ENCODE measurements at regions not wholly inside any gene's neighbourhood (a gene's known extent, or its start where the extent isn't known, plus 50 kb on each side); places are given as distances from the start of the nearest gene placed in this dataset.

GRCh38 chr11:114986365-114986764 lies 308.0 kb downstream of the NXPE2 start:
- Histone ChIP-seq H2AFZ (ENCODE audit: low read length) (no peak overlapping the region), H3K4me1 (ENCODE audit: insufficient read depth, low read length) (no peaks in the 10 kb centered on the region), H3K4me2 (ENCODE audit: insufficient read depth, low read length) (no peak overlapping the region), H3K4me3 (ENCODE audit: insufficient read depth, low read length) (no peak overlapping the region), H3K9me3 (ENCODE audit: low read depth, low read length) (no peaks in the 10 kb centered on the region), H4K20me1 (ENCODE audit: insufficient read depth, low read length) (no peaks in the 10 kb centered on the region), H3K79me2 (ENCODE audit: insufficient read depth, low read length) (no peaks in the 10 kb centered on the region), H3K27ac (ENCODE audit: low read depth, low read length) (no peak overlapping the region), H3K27me3 (ENCODE audit: insufficient read depth, low read length) (no peaks in the 10 kb centered on the region), H3K36me3 (ENCODE audit: insufficient read depth, low read length) (no peaks in the 10 kb centered on the region)
- no peak for DNase-seq (ENCODE audit: insufficient read length, low spot score, missing footprints)
- no peak for TF ChIP-seq CTCF (IDR thresholded peaks at IDR 0.05; ENCODE audit: extremely low read depth, low read depth, low read length)

GRCh38 chr11:114987186-114987760 lies 308.9 kb downstream of the NXPE2 start:
- Histone ChIP-seq H3K27me3 (ENCODE audit: insufficient read depth, low read length) (no peaks in the 10 kb centered on the region), H3K79me2 (ENCODE audit: insufficient read depth, low read length) (no peaks in the 10 kb centered on the region), H3K4me3 (ENCODE audit: insufficient read depth, low read length) (no peak overlapping the region), H4K20me1 (ENCODE audit: insufficient read depth, low read length) (no peaks in the 10 kb centered on the region), H3K9me3 (ENCODE audit: low read depth, low read length) (no peaks in the 10 kb centered on the region), H3K4me1 (ENCODE audit: insufficient read depth, low read length) (no peaks in the 10 kb centered on the region), H3K27ac (ENCODE audit: low read depth, low read length) (no peak overlapping the region), H2AFZ (ENCODE audit: low read length) (no peak overlapping the region), H3K4me2 (ENCODE audit: insufficient read depth, low read length) (no peak overlapping the region), H3K36me3 (ENCODE audit: insufficient read depth, low read length) (no peaks in the 10 kb centered on the region)
- TF ChIP-seq CTCF (IDR thresholded peaks at IDR 0.05; ENCODE audit: extremely low read depth, low read depth, low read length): no peak
- no peak for DNase-seq (ENCODE audit: insufficient read length, low spot score, missing footprints)

GRCh38 chr11:114988644-114989043 lies 310.3 kb downstream of the NXPE2 start:
- H2AFZ ChIP-seq (ENCODE audit: low read length): no peak overlapping the region
- H3K27me3 ChIP-seq (ENCODE audit: insufficient read depth, low read length): no peaks in the 10 kb centered on the region
- no peak overlapping the region for H3K27ac ChIP-seq (ENCODE audit: low read depth, low read length)
- no peaks in the 10 kb centered on the region for H3K36me3 ChIP-seq (ENCODE audit: insufficient read depth, low read length)
- no peak for TF ChIP-seq CTCF (IDR thresholded peaks at IDR 0.05; ENCODE audit: extremely low read depth, low read depth, low read length)
- DNase-seq (ENCODE audit: insufficient read length, low spot score, missing footprints): no peak
- H4K20me1 ChIP-seq (ENCODE audit: insufficient read depth, low read length): no peaks in the 10 kb centered on the region
- no peaks in the 10 kb centered on the region for H3K79me2 ChIP-seq (ENCODE audit: insufficient read depth, low read length)
- H3K9me3 ChIP-seq (ENCODE audit: low read depth, low read length): no peaks in the 10 kb centered on the region
- no peaks in the 10 kb centered on the region for H3K4me1 ChIP-seq (ENCODE audit: insufficient read depth, low read length)
- H3K4me2 ChIP-seq (ENCODE audit: insufficient read depth, low read length): no peak overlapping the region
- H3K4me3 ChIP-seq (ENCODE audit: insufficient read depth, low read length): no peak overlapping the region

- Histone ChIP-seq H3K27me3 (ENCODE audit: insufficient read depth, low read length) (no peaks in the 10 kb centered on the region), H3K36me3 (ENCODE audit: insufficient read depth, low read length) (no peaks in the 10 kb centered on the region), H3K4me1 (ENCODE audit: insufficient read depth, low read length) (no peaks in the 10 kb centered on the region), H3K9me3 (ENCODE audit: low read depth, low read length) (no peaks in the 10 kb centered on the region), H4K20me1 (ENCODE audit: insufficient read depth, low read length) (no peaks in the 10 kb centered on the region), H2AFZ (ENCODE audit: low read length) (no peak overlapping the region), H3K79me2 (ENCODE audit: insufficient read depth, low read length) (no peaks in the 10 kb centered on the region), H3K4me2 (ENCODE audit: insufficient read depth, low read length) (no peak overlapping the region), H3K4me3 (ENCODE audit: insufficient read depth, low read length) (no peak overlapping the region), H3K27ac (ENCODE audit: low read depth, low read length) (no peak overlapping the region)
- no peak for TF ChIP-seq CTCF (IDR thresholded peaks at IDR 0.05; ENCODE audit: extremely low read depth, low read depth, low read length)
- DNase-seq (ENCODE audit: insufficient read length, low spot score, missing footprints): no peak
Measured at GRCh38 chr11:114989536-114989935, 311.2 kb downstream of the NXPE2 start.
